ENCODE measurements at regions not wholly inside any gene's neighbourhood (a gene's known extent, or its start where the extent isn't known, plus 50 kb on each side); places are given as distances from the start of the nearest gene placed in this dataset.

DNA sequence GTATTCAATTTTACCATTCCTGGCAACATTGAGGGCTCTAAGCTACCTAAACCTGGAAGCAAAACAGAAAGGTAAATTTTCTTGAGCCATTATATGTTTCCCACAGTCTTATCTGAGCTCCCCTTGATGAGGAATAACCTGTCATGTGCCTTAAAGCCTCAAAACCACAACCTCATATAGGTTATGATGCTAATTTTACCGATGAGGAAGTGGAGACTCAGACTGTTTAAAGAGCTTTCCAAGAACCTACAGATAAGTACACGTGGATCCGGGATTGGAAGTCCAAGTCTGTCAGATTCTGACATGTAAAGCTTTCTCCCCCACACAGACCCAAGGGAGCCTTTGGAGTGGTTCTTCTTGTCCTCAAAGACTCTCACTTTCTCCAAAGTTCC, 140.5 kb downstream of the SEMA6D start:
- Histone ChIP-seq H3K27ac (no peak overlapping the region), H3K4me1 (no peaks in the 10 kb centered on the region), H3K36me3 (no peaks in the 10 kb centered on the region), H3K9ac (ENCODE audit: low read depth in 2 of 2, low read length in 2 of 2) (no peak overlapping the region), H3K4me3 (no peak overlapping the region), H3K27me3 (no peaks in the 10 kb centered on the region), H3K9me3 (no peaks in the 10 kb centered on the region)
- intact Hi-C loops (cut with DNase I) = no loop called here
- no peak for DNase-seq
- TF ChIP-seq, protein P1, sequence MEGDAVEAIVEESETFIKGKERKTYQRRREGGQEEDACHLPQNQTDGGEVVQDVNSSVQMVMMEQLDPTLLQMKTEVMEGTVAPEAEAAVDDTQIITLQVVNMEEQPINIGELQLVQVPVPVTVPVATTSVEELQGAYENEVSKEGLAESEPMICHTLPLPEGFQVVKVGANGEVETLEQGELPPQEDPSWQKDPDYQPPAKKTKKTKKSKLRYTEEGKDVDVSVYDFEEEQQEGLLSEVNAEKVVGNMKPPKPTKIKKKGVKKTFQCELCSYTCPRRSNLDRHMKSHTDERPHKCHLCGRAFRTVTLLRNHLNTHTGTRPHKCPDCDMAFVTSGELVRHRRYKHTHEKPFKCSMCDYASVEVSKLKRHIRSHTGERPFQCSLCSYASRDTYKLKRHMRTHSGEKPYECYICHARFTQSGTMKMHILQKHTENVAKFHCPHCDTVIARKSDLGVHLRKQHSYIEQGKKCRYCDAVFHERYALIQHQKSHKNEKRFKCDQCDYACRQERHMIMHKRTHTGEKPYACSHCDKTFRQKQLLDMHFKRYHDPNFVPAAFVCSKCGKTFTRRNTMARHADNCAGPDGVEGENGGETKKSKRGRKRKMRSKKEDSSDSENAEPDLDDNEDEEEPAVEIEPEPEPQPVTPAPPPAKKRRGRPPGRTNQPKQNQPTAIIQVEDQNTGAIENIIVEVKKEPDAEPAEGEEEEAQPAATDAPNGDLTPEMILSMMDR (IDR thresholded peaks at IDR 0.05) = no peak

DNA sequence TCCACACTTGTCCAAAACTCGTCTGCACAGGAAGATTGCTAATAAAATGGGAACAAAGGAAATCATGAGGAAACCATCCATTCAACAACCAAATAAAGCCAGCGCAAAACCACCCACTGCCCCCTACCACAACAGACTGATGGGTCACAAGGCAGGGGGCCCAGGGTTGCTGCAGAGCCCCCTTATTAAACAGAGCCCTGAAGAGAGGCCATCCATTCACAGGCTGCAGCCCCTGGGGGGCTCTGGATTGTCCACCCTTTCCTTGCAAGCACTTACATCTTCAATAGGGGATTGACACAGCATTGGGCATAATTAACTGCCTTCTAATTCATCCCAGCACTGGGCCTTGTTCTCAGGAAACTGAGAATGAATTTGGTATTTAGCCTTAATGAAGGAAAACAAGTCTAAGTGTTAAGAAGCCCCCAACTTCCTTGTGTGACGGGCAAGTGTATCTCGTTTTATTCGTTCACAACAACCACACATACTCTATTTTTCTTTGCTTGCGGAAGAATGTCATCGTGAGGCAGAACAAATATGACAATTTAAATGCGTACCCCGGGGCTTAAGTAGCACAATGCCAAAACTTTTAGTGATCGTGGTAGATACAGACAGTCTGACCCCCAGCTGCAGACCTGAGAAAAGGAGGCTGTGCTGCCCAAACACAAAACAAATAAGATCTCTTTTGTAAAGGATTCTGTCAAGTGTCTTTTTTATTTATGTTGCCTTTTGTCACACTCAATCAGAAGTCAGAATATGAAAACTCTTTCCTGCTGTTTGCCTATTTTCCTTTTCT, 144.0 kb downstream of the SEMA6D start:
- Histone ChIP-seq H3K4me1 (no peaks in the 10 kb centered on the region), H3K9me3 (no peaks in the 10 kb centered on the region), H3K27me3 (no peaks in the 10 kb centered on the region), H3K27ac (no peak overlapping the region), H3K36me3 (no peaks in the 10 kb centered on the region), H3K4me3 (no peak overlapping the region), H3K9ac (ENCODE audit: low read depth in 2 of 2, low read length in 2 of 2) (no peak overlapping the region)
- intact Hi-C loops (cut with DNase I) = no loop called here
- TF ChIP-seq, protein P1 (IDR thresholded peaks at IDR 0.05) = no peak
- DNase-seq = no peak

DNA sequence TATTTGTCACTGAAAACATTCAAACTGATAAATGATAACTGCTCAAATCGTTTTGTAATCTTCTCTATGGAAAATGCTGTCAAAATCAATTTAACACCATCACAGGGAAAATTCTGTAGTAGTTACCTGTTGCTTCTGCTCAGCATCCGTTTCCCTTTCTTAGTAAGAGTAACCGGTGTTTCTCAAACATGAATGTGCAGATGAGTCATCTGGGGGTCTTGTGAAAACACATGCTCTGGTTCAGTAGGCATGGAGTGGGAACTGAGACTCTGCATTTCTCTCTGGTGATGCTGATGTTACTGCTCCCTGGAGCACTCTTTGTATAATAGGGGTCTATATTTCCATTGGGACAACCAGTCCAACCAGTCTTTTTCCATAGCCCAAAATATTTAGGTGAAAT, 145.1 kb downstream of the SEMA6D start:
- no peaks in the 10 kb centered on the region for H3K9me3 ChIP-seq
- TF ChIP-seq, protein P1 (IDR thresholded peaks at IDR 0.05) = no peak
- H3K9ac ChIP-seq (ENCODE audit: low read depth in 2 of 2, low read length in 2 of 2) = no peak overlapping the region
- H3K36me3 ChIP-seq = no peaks in the 10 kb centered on the region
- no peak for DNase-seq
- no peak overlapping the region for H3K4me3 ChIP-seq
- H3K4me1 ChIP-seq = no peaks in the 10 kb centered on the region
- no peak overlapping the region for H3K27ac ChIP-seq
- intact Hi-C loops (cut with DNase I) = no loop called here
- H3K27me3 ChIP-seq = no peaks in the 10 kb centered on the region

DNA sequence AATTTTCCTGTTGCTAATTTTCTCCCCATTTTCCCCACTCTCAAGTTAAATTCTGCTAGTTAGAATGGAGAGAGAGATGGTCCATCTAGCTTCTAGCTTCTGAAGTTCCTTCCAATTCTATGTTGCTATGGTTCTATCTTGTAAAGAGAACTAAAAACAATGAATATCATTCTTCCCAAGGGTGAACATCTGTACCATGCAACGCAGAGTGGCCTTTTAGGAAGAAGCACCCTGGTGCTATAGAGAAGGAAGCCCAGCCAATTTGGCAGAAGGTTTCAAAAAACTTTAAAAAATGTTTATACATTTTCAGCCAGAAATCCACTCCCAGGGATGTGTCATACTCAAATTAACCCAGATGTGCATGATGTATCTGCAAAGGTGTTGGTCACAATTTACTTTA, 149.1 kb downstream of the SEMA6D start:
- DNase-seq = no peak
- H3K9me3 ChIP-seq = no peaks in the 10 kb centered on the region
- H3K4me3 ChIP-seq = no peak overlapping the region
- no peaks in the 10 kb centered on the region for H3K4me1 ChIP-seq
- no peaks in the 10 kb centered on the region for H3K36me3 ChIP-seq
- no peak overlapping the region for H3K9ac ChIP-seq (ENCODE audit: low read depth in 2 of 2, low read length in 2 of 2)
- TF ChIP-seq, protein P1 (IDR thresholded peaks at IDR 0.05) = no peak
- H3K27me3 ChIP-seq = no peaks in the 10 kb centered on the region
- no peak overlapping the region for H3K27ac ChIP-seq
- intact Hi-C loops (cut with DNase I) = no loop called here

DNA sequence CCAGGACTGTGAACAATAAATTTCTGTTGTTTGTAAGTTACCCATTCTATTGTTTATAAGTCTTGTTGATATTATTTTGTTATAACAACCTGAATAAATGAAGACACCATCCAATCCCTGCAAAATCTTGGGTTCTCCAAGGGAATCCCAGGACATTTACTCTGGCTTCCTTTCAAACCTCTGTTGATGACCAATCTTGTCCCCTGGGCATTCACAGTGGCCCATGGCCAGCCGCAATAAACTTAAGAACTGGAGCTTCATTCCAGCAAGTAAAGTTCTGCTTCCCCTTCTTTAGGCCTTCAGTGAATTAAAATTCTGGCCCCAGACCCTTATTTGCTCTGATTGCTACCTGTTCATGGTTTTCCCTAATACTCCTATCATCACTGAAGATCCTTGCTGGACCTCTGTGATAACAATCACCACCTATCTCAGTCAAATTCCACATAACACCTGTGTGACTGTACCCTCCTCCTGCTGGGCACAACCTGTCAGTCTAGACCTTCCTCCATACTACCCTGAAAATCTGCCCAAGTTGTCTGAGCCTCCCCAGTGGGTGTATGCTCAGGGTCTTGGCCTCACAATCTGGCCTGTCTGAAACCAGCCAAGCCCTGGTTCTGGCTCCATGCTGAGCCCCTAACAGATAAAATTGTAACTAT, 153.1 kb downstream of the SEMA6D start:
- no peak for DNase-seq
- H3K4me1 ChIP-seq = no peaks in the 10 kb centered on the region
- no peaks in the 10 kb centered on the region for H3K9me3 ChIP-seq
- H3K27me3 ChIP-seq = no peaks in the 10 kb centered on the region
- TF ChIP-seq, protein P1 (IDR thresholded peaks at IDR 0.05) = no peak
- no peak overlapping the region for H3K27ac ChIP-seq
- intact Hi-C loops (cut with DNase I) = no loop called here
- no peak overlapping the region for H3K4me3 ChIP-seq
- no peak overlapping the region for H3K9ac ChIP-seq (ENCODE audit: low read depth in 2 of 2, low read length in 2 of 2)
- no peaks in the 10 kb centered on the region for H3K36me3 ChIP-seq
